ENCODE measurements at regions not wholly inside any gene's neighbourhood (a gene's known extent, or its start where the extent isn't known, plus 50 kb on each side); places are given as distances from the start of the nearest gene placed in this dataset.

GRCh38 chr3:154642145-154642544, 212.2 kb upstream of the GPR149 start:
- TF ChIP-seq CTCF (IDR thresholded peaks at IDR 0.05 in 8 of 11, conservative IDR thresholded peaks at IDR 0.05 in 3 of 11) (no peak), POLR2A (IDR thresholded peaks at IDR 0.05) (no peak)

All from spleen (tissue), 7 donors.